ENCODE measurements at regions not wholly inside any gene's neighbourhood (a gene's known extent, or its start where the extent isn't known, plus 50 kb on each side); places are given as distances from the start of the nearest gene placed in this dataset.
A peak's percentile ranks its signal among the peaks of the same experiment; 100 is the strongest.

GRCh38 chrX:30504309-30504708 is 73.3 kb downstream of the TASL start:
- peak in 1 of 2 experiments; percentile 19 for DNase-seq

DNA sequence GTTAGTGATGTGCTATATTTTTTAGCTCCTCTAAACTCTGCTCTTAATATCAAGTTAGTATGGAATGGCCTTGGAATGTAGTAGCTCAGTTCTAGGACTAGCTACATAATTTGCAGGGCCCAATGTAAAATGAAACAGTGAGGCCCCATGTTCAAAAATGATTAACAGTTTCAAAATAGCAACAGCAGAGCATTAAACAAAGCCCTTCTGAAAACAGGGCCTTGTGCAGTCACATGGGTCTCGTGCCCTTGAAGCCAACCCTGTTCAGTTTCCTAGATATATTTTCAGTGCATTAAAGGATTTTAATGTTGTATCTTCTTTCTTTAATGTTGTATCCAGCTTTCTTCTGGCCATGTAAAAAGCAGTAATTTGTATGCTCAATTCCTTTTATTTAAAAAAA is 82.1 kb downstream of the TASL start:
- DNase-seq = no peak

DNA sequence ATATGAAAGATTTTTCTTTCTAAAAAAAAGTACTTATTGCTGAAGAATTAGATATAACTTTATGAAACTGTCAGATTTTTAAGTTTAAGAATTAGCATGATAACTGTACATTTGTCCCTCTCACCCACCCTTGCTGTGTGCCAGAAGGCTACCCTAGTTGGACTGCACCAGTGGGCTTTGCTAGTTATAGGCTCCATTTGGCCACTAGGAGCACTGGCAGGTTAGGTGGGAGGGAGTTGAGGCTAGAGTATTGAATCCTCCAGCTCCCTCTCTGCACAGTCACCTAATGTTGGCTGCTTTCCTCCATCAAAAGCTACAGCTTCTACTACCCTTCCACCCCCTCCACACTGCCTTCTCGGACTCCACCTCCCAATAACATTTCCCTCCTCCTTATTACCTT is 84.2 kb downstream of the TASL start:
- DNase-seq = no peak

- no peak for DNase-seq
Measured at GRCh38 chrX:30489323-30489722, 88.2 kb downstream of the TASL start.

- DNase-seq = no peak
Measured at GRCh38 chrX:30488092-30488491, 89.5 kb downstream of the TASL start.

DNA sequence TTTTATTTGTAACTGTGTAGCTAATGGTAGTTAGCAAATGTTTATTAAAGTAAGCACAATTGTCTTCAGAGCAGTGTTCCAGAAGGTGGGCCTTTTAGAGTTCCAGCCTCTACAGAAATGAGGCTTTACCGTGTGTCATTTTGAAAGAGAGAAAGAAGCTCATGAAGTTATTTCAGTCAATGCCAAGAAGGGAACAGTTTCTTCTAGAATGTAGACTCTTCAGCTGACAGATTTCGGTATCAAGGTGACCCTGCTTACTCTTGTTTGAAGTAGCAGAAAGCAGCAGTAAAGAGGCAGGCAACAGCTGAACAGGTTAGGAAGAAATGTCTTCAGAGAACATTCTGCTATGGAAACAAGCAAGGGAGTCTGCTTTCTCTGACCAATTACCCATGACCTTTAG is 93.6 kb downstream of the TASL start:
- DNase-seq = no peak

- no peak for DNase-seq
Measured at GRCh38 chrX:30468471-30468870, 109.1 kb downstream of the TASL start.

Measured in NCI-H526 (cell line).